H9 (cell line): ENCODE measurements at regions not wholly inside any gene's neighbourhood (a gene's known extent, or its start where the extent isn't known, plus 50 kb on each side); places are given as distances from the start of the nearest gene placed in this dataset.

Experiments used
- DNase-seq: peaks from one replicate; pipeline ENCODE4 v3.0.0-alpha.2; 2017
- H2AFZ ChIP-seq: one replicate; pipeline ENCODE4 v1.6.1; 2013; ENCODE audit warnings: mild to moderate bottlenecking, low read length, control low read depth, moderate library complexity
- H2AK5ac ChIP-seq: 2 replicates; pipeline ENCODE4 v1.6.1; 2013; ENCODE audit warnings: low read length, control low read depth, mixed read lengths; ENCODE audit not compliant: insufficient read length
- H2BK120ac ChIP-seq: one replicate; pipeline ENCODE4 v1.6.1; 2013; ENCODE audit warnings: low read depth, mild to moderate bottlenecking, low read length, control low read depth, inconsistent platforms; ENCODE audit not compliant: poor library complexity, severe bottlenecking
- H2BK12ac ChIP-seq: 2 replicates; pipeline ENCODE4 v1.6.1; 2013; ENCODE audit warnings: low read length, control low read depth, mixed read lengths, low read depth; ENCODE audit not compliant: insufficient read length
- H2BK15ac ChIP-seq: 2 replicates; pipeline ENCODE4 v1.6.1; 2013; ENCODE audit warnings: low read depth, low read length, control low read depth
- H2BK20ac ChIP-seq: one replicate; pipeline ENCODE4 v1.6.1; 2013; ENCODE audit warnings: low read depth, mild to moderate bottlenecking, low read length, control low read depth, inconsistent platforms; ENCODE audit not compliant: poor library complexity, severe bottlenecking
- H2BK5ac ChIP-seq: 2 replicates; pipeline ENCODE4 v1.6.1; 2013; ENCODE audit warnings: low read length, control low read depth, mixed read lengths; ENCODE audit not compliant: insufficient read length
- H3K14ac ChIP-seq: 2 replicates; pipeline ENCODE4 v1.6.1; 2013; ENCODE audit warnings: low read length, control low read depth; ENCODE audit not compliant: insufficient read depth
- H3K18ac ChIP-seq: 2 replicates; pipeline ENCODE4 v1.6.1; 2013; ENCODE audit warnings: low read depth, mild to moderate bottlenecking, mixed read lengths, low read length, control low read depth; ENCODE audit not compliant: insufficient read length
- H3K23ac ChIP-seq: 2 replicates; pipeline ENCODE4 v1.6.1; 2013; ENCODE audit warnings: low read length, control low read depth, mixed read lengths, low read depth; ENCODE audit not compliant: insufficient read length
- H3K23me2 ChIP-seq: 2 replicates; pipeline ENCODE4 v1.6.1; 2013; ENCODE audit warnings: low read depth, mild to moderate bottlenecking, mixed read lengths, low read length, control low read depth; ENCODE audit not compliant: insufficient read length, poor library complexity, severe bottlenecking
- H3K27ac ChIP-seq: 2 replicates; pipeline ENCODE4 v1.5.1; 2013; ENCODE audit warnings: low read length, control low read depth, mixed read lengths, low read depth; ENCODE audit not compliant: insufficient read length
- H3K27me3 ChIP-seq: 2 replicates; pipeline ENCODE4 v1.6.1; 2013; ENCODE audit warnings: low read length, control low read depth, inconsistent platforms; ENCODE audit not compliant: insufficient read depth
- H3K4ac ChIP-seq: 2 replicates; pipeline ENCODE4 v1.6.1; 2013; ENCODE audit warnings: low read depth, mild to moderate bottlenecking, control low read depth, inconsistent platforms, low read length, moderate library complexity
- H3K4me1 ChIP-seq: 2 replicates; pipeline ENCODE4 v1.6.1; 2013; ENCODE audit warnings: low read length, control low read depth, inconsistent platforms; ENCODE audit not compliant: insufficient read depth
- H3K4me2 ChIP-seq: 2 replicates; pipeline ENCODE4 v1.6.1; 2013; ENCODE audit warnings: low read length, control low read depth, mixed read lengths; ENCODE audit not compliant: insufficient read length, insufficient read depth
- H3K56ac ChIP-seq: 2 replicates; pipeline ENCODE4 v1.6.1; 2013; ENCODE audit warnings: low read depth, mild to moderate bottlenecking, mixed read lengths, low read length, control low read depth; ENCODE audit not compliant: insufficient read length
- H3K79me1 ChIP-seq: 2 replicates; pipeline ENCODE4 v1.6.1; 2013; ENCODE audit warnings: low read depth, mild to moderate bottlenecking, moderate library complexity, low read length, control low read depth, inconsistent platforms; ENCODE audit not compliant: insufficient read depth, poor library complexity, severe bottlenecking
- H3K79me2 ChIP-seq: 2 replicates; pipeline ENCODE4 v1.6.1; 2013; ENCODE audit warnings: low read length, control low read depth, inconsistent platforms; ENCODE audit not compliant: insufficient read depth
- H3K9ac ChIP-seq: 2 replicates; pipeline ENCODE4 v1.6.1; 2013; ENCODE audit warnings: low read length, control low read depth, mixed read lengths; ENCODE audit not compliant: insufficient read length; ENCODE audit errors: extremely low read depth
- H3K9me3 ChIP-seq: one replicate; pipeline ENCODE4 v1.6.1; 2013; ENCODE audit warnings: low read depth, low read length, inconsistent platforms; ENCODE audit not compliant: control insufficient read depth
- H3T11ph ChIP-seq: one replicate; pipeline ENCODE4 v1.6.1; 2013; ENCODE audit warnings: mild to moderate bottlenecking, low read length, control low read depth, inconsistent platforms
- H4K20me1 ChIP-seq: one replicate; pipeline ENCODE4 v1.6.1; 2013; ENCODE audit not compliant: control insufficient read depth, insufficient read length, insufficient read depth
- H4K5ac ChIP-seq: 2 replicates; pipeline ENCODE4 v1.6.1; 2013; ENCODE audit warnings: low read depth, mild to moderate bottlenecking, mixed read lengths, low read length, control low read depth; ENCODE audit not compliant: insufficient read length
- H4K8ac ChIP-seq: replicated peaks from 2 replicates; pipeline ENCODE4 v1.6.1; 2013; ENCODE audit warnings: low read length, control low read depth, mixed read lengths, low read depth; ENCODE audit not compliant: insufficient read length
- H4K91ac ChIP-seq: 2 replicates; pipeline ENCODE4 v1.6.1; 2013; ENCODE audit warnings: low read depth, mild to moderate bottlenecking, moderate library complexity, mixed read lengths, low read length, control low read depth; ENCODE audit not compliant: insufficient read length
- H3K27ac Mint-ChIP-seq, 3 experiments: 2 replicates in 2 of 3; 3 replicates in 1 of 3; pipeline ENCODE4 v1.8.0; 2020 to 2021; ENCODE audit warnings: mixed read lengths in 3 of 3, mild to moderate bottlenecking in 1 of 3, moderate library complexity in 1 of 3
- H3K27me3 Mint-ChIP-seq: 2 replicates; pipeline ENCODE4 v1.8.0; 2021; ENCODE audit warnings: low read depth, mild to moderate bottlenecking, moderate library complexity, mixed read lengths
- H3K36me3 Mint-ChIP-seq, 3 experiments: 2 replicates in 2 of 3; 3 replicates in 1 of 3; pipeline ENCODE4 v1.8.0; 2020 to 2021; ENCODE audit warnings: low read depth in 3 of 3, mixed read lengths in 3 of 3; ENCODE audit not compliant: insufficient read depth in 1 of 3
- H3K4me1 Mint-ChIP-seq, 2 experiments: 2 replicates each; pipeline ENCODE4 v1.8.0; 2020; ENCODE audit warnings: mixed read lengths in 2 of 2
- H3K4me3 Mint-ChIP-seq, 2 experiments: 2 replicates in 1 of 2; 3 replicates in 1 of 2; pipeline ENCODE4 v1.8.0; 2020 to 2021; ENCODE audit warnings: mild to moderate bottlenecking in 2 of 2, mixed read lengths in 2 of 2, moderate library complexity in 1 of 2
- H3K9me3 Mint-ChIP-seq, 2 experiments: 2 replicates in 1 of 2; 3 replicates in 1 of 2; pipeline ENCODE4 v1.8.0; 2020; ENCODE audit warnings: mild to moderate bottlenecking in 2 of 2, mixed read lengths in 2 of 2, moderate library complexity in 1 of 2
- WGBS: extraction: QIAGEN DNeasy Blood & Tissue Kit; methylation state at CpG from one replicate; pipeline ENCODE4 v1.1.7; 2013; ENCODE audit warnings: missing lambda C conversion rate, low lambda C conversion rate, mixed read lengths; ENCODE audit not compliant: insufficient read length; ENCODE audit errors: extremely low coverage; 5-methylcytosine and 5-hydroxymethylcytosine counted together
- TF ChIP-seq, protein P1 (sequence below): fragments of 200-600 bp; sonication (generic); conservative IDR thresholded peaks from 3 replicates; pipeline ENCODE4 v1.8.0; 2021; ENCODE audit warnings: antibody characterized with exemption, mild to moderate bottlenecking

DNA sequence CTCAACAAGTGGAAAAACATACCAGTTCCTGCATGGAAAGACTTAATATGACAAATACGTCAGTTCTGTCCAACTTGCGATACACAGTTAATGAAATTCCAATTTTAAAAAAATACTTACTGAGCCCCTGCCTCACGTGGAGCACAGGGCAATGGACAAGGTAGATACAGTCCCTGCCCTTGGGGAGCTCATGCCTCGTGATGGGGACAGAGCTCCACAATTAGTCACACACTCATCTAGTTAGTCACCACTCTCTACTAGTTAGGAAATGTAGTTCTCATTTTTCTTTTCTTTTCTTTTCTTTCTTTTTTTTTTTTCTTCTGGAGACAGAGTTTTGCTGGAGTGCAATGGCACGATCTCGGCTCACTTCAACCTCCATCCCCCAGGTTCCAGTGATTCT, 74.7 kb upstream of the CDH5 start:
- Histone ChIP-seq H3K4me2 (no peak overlapping the region), H3K27ac (no peak overlapping the region), H3K23ac (no peak overlapping the region), H3T11ph (no peak overlapping the region), H2BK5ac (no peak overlapping the region), H2BK20ac (no peak overlapping the region), H3K4ac (no peak overlapping the region), H2AFZ (no peak overlapping the region), H4K20me1 (peaks cover 3% of the 10 kb centered on the region), H4K91ac (no peak overlapping the region), H3K23me2 (no peaks in the 10 kb centered on the region), H4K8ac (no peak overlapping the region), H3K79me1 (no peaks in the 10 kb centered on the region), H3K27me3 (no peaks in the 10 kb centered on the region), H3K79me2 (no peaks in the 10 kb centered on the region), H3K9me3 (no peaks in the 10 kb centered on the region), H3K14ac (no peak overlapping the region), H3K9ac (no peak overlapping the region), H2BK15ac (no peak overlapping the region), H2AK5ac (no peak overlapping the region), H3K4me1 (no peaks in the 10 kb centered on the region), H2BK120ac (no peak overlapping the region), H2BK12ac (no peak overlapping the region), H3K56ac (no peak overlapping the region), H3K18ac (no peak overlapping the region), H4K5ac (no peak overlapping the region)
- DNase-seq: no peak
- H3K9me3 Mint-ChIP-seq: no peaks in the 10 kb centered on the region
- H3K36me3 Mint-ChIP-seq: no peaks in the 10 kb centered on the region
- H3K27ac Mint-ChIP-seq: no peak overlapping the region
- TF ChIP-seq, protein P1, sequence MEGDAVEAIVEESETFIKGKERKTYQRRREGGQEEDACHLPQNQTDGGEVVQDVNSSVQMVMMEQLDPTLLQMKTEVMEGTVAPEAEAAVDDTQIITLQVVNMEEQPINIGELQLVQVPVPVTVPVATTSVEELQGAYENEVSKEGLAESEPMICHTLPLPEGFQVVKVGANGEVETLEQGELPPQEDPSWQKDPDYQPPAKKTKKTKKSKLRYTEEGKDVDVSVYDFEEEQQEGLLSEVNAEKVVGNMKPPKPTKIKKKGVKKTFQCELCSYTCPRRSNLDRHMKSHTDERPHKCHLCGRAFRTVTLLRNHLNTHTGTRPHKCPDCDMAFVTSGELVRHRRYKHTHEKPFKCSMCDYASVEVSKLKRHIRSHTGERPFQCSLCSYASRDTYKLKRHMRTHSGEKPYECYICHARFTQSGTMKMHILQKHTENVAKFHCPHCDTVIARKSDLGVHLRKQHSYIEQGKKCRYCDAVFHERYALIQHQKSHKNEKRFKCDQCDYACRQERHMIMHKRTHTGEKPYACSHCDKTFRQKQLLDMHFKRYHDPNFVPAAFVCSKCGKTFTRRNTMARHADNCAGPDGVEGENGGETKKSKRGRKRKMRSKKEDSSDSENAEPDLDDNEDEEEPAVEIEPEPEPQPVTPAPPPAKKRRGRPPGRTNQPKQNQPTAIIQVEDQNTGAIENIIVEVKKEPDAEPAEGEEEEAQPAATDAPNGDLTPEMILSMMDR: no peak
- WGBS: no CpG with 5 or more reads among the region's 6 CpGs
- H3K27me3 Mint-ChIP-seq: peaks cover 16% of the 10 kb centered on the region
- no peaks in the 10 kb centered on the region for H3K4me1 Mint-ChIP-seq
- H3K4me3 Mint-ChIP-seq: no peak overlapping the region
